NCI-H146 treated with DMSO at 0.1 percent for 48 hours (cell line): ENCODE measurements at regions not wholly inside any gene's neighbourhood (a gene's known extent, or its start where the extent isn't known, plus 50 kb on each side); places are given as distances from the start of the nearest gene placed in this dataset.

Experiments
- DNase-seq: peaks from one replicate; lab custom pipeline; 2025; ENCODE audit not compliant: unreplicated experiment; lab: John Stamatoyannopoulos, UW

GRCh38 chr3:168267179-168267578, 171.5 kb upstream of the GOLIM4 start:
- DNase-seq: no peak

GRCh38 chr3:168266335-168266734, 170.6 kb upstream of the GOLIM4 start:
- no peak for DNase-seq

DNA sequence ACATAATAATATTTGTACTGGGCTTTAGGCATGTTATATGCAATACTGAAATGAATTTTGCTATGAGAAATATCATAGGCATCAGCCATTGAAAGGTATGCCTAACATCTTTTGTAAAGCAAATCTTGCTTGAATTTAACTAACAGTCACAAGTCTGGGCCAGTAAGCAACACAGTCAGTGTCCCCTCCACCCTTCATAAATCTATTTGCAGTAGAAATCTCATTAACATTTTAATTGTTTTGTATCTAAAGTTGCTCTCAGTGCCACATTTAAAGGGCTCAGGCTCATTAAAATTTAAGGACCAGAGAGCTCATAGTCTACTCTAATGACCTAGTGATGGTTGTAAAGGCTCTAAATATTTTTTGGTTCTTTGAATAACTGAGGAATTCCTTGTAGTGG, 167.2 kb upstream of the GOLIM4 start:
- DNase-seq: no peak

- DNase-seq: no peak
Observed at GRCh38 chr3:168260859-168261258, 165.1 kb upstream of the GOLIM4 start.

DNA sequence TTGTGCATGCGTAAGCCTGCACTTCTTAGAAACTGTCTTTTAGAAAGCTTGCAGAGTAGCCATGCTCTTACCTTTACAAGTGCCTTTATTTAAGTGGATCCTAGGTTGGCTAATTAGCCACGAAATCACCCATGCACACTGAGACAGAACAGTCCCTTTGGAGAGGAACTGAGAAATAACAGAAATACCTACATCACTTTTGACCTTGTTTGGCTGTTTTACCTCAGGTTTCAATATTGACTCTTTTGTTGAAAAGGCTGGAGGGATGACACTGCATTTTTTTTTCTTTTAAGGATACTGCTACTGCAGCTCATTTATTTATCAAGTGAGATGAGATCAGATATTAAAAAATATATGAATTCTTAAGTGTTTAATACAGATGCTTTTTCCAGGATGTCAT, 155.6 kb upstream of the GOLIM4 start:
- peak; percentile 41 for DNase-seq

- DNase-seq: peak; percentile 62
Observed at GRCh38 chr3:168250415-168250861, 154.7 kb upstream of the GOLIM4 start.

DNA sequence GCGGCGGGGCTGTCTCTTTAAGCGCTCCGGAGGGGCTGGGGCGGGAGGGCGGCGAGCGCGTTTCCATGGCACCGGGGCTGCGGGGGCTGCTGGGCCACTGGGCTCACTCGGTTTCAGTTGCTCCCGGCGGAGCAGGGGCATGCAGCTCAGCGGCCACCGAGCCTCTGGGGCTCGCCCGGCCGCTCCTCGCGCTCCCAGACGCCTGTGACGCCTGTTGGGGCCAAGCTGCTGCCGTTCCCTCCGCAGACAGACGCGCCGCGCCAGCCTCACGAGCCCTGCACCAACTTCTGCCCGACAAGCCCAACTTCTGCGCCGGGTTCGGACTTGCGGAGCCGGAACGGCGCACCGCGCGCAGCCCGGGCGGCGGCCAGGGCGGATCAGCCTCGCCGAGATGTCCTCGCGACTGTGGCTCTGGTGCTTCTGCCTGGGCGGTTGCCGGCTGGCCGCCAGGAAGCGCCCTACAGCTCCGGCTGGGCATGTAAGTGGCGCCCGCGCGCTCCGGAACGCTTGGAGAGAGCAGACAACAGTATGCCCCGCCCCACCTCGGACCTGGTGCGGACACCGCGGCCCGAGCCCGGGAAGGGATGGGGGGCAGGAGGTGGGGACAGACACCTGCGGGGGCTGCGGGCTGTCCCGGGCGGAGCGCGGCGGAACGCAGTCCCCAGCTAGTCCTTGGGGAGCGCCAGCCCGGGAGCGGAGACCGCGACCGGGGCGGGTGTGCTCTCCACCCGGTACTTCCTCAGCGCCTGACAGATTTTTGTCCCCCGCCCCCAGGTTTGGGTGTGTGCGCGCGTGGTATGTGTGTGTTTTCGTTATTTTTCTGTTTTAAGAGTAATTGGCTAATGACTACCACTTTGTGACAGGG, 154.1 kb upstream of the GOLIM4 start:
- peak; percentile 93 for DNase-seq

- peak; percentile 86 for DNase-seq
Observed at GRCh38 chr3:168249205-168249549, 153.5 kb upstream of the GOLIM4 start.

- peak; percentile 86 for DNase-seq
Observed at GRCh38 chr3:168248383-168249204, 152.9 kb upstream of the GOLIM4 start.

DNA sequence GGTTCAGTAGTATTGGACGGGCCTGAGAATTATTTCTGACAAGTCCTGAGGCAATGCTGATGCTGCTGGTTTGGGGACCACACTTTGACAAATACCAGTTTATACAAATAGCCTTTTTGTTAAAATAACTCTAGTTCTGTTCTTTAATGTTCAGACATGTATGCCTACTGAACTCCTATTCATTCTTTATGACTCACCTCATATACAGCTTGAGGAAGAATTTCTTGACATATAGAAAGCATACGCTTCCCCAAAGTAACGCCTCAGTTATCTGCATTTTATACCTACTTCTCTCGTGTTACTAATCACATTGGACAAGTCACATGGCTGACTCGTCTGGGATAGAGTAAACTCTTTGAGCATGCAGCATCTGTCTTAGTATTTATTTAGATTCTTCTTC, 145.4 kb upstream of the GOLIM4 start:
- no peak for DNase-seq

GRCh38 chr3:168239287-168239686, 143.6 kb upstream of the GOLIM4 start:
- no peak for DNase-seq

DNA sequence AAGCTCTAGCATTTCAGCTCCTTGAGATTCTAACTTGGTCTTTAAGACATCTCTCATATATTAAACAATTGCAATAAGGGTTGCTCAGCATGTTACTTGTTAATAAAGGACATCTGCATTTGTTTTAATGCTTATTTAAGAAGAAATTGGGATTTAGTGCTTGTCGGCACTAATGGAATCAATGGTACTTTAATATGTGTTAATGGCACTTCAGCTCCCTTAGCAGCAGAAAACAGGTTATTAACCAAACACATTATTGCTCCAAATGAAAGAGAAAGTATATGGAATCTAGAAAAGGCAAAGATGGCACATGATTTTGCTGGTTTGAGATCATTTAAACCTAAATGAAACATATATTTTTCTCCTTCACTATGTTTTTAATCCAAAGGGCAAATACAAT, 137.3 kb upstream of the GOLIM4 start:
- no peak for DNase-seq

- DNase-seq: no peak
Observed at GRCh38 chr3:168223085-168223484, 127.4 kb upstream of the GOLIM4 start.

- DNase-seq: no peak
Observed at GRCh38 chr3:168220556-168220955, 124.8 kb upstream of the GOLIM4 start.

DNA sequence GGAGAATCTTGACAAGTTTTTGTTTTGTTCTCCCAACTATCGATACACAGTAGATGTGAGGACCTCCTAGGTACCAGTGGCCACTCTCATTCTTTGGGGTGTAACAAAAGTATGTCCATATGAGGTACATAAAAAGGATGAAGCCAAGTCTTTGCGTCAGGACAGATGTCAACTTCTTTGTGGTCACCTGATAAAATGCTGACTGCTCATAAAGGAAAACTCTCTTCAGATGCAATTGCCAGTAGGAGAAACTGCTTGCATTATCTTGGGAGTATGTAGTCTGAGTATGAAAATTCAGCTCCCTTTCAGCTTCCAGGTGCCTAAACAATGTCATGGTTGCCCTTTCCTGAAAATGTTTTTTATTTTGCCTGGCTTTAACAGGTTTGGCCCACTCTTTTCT, 123.8 kb upstream of the GOLIM4 start:
- no peak for DNase-seq

- no peak for DNase-seq
Observed at GRCh38 chr3:168218600-168218999, 122.9 kb upstream of the GOLIM4 start.

DNA sequence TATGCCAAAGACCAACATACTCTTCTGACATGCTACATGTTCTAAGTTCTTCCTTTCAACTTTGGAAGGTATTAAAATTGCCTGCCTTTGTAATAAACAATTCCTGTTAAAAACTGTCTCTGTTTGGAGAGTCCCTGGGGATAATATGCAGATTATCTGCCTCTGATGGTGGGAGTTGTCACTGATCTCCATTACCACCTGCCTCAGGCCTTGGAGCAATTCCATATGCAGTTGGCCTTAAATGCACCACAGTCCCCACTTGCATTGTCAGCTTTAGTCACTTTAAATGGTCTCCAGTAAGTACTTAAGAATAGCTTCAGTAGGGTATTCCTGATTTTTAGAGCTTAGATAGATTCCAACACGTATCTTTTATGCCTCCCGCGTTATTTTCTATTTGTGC, 121.1 kb upstream of the GOLIM4 start:
- peak; percentile 27 for DNase-seq

DNA sequence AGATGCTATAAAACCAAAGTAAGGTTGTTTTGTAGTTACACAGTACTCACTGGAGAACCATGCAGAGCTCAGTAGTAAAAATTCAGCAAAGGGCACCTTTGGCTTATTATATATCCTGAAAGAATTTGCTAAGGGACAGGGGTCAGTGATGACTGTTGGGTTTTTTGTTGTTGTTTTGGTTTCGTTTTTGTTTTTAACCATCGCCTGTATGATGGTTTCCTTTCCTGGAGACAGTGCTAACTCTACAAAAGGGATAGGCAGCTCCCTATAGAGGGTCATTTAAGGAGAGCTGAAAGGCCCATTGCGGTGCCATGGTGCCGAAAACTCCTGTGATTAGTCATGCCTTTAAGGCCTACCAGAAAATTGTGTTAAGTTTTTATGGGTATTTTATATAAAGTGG, 118.2 kb upstream of the GOLIM4 start:
- DNase-seq: no peak

DNA sequence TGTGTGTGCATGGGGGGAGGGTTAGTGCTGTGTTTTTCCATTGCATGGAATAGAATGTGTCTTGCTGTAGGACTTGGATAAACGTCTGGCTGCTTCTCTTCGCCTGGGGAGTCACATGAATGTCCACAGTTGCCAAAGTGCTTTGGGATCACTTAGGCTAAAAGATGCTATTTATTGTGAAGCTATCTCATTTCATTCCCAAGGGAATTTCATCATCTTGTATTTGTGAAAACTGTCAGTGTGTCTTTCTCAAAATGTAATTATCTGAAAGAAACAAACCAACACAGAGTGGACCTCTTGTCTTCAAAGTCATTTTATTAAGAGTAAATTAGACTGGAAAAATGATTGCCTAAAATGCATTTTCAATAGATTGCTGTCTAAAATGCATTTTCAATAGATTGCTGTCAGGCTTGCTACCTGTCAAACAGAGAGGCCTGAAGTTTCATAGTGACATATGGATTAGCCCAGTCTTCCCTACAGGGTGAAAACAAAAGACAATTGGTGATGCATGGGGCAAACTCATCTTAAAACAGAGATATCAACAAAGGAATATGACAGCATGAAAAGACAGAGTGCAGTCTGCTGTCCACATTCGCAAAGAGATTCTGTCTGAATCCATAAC, 117.1 kb upstream of the GOLIM4 start:
- DNase-seq: peak; percentile 40

GRCh38 chr3:168205451-168205850, 109.7 kb upstream of the GOLIM4 start:
- no peak for DNase-seq

GRCh38 chr3:168197162-168197561, 101.4 kb upstream of the GOLIM4 start:
- peak; percentile 37 for DNase-seq

GRCh38 chr3:168191856-168192255, 96.1 kb upstream of the GOLIM4 start:
- no peak for DNase-seq
